ENCODE measurements at regions not wholly inside any gene's neighbourhood (a gene's known extent, or its start where the extent isn't known, plus 50 kb on each side); places are given as distances from the start of the nearest gene placed in this dataset.

DNA sequence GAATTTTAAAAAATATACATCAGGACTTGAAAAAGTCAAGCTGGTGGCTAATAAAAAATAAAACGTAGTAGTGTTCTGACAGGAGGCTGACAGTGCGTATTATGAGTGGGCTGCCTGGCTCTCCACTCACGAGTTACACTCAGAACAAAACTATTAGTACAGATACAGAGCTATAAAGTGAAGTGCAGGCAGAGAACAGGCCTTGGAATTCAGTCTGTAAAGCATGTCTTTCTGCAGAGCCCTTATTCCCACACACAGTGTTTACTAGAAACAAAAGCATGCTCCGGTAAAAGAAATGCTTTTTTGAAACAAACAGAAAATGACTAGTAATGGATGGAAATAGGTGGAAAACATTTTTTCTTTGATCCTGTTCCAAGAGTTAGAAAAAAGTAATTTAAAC lies 334.7 kb downstream of the DIRAS2 start:
- no peak for DNase-seq (ENCODE audit: low read depth)

DNA sequence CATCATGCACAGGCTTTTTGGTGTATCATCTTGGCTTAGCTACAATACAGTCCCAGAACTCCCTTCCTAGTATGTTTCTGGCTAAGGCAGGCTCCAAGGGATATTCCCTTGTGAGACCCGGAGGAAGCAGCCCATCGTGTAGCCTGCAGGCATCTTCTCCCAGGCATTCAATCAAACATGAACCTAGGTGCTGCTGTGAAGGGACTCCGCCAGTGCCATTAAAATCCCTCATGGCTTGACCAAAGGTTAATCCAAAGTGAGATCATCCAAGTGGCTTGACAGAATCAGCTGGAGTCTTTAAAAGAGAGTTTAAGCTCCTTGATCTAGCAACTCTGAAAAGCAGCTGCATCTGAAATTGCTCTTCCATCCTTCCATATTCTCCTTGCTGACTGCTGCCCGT lies 333.9 kb downstream of the DIRAS2 start:
- no peak for DNase-seq (ENCODE audit: low read depth)

DNA sequence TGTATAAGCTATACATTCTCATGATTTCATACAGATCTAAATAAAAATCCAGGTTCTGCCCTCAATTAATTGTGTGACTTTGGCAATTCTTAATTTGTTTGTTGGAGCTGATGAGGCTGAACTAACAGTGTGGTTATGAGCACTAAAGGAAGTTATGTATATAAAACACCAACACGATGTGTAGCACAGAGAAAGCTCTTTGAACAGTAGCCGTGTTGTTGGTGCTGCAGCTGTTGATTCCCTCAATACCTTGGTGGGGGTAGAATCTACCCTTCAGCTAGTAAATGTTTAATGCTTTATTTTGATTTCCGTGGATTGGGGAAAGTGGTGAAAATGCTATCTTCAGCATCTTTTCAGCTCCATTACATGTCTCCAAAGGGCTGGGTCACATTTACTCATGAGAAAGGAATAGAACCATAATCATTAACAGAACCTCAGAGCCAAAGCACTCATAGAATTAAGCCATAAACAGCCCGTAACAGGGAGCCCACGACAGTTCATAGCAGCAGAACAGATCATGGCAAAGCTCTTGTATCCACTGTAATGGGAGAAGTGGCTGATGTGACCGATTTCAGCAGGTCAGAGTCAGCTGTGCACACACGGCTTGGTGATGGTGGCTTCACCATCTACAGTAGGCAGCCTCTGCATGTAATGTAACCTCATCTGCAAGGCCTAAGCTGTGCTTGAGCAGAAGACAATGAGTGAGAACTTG lies 332.7 kb downstream of the DIRAS2 start:
- DNase-seq (ENCODE audit: low read depth) = no peak

DNA sequence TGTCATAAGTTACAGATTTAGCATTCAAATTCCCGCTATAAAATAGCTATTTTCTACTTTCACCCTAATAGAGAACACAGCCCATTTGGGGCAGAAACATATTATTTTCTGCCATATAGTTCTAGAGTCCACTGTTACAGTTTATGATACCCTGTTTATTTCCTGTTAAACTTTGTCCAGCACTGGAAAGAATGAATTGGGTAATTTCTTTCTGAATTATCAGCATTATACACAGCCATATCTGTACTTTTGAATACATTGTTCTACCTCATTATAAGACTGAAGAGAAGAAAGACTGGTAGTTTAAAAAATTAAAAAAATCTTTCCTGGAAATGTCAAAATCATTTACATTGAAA lies 332.1 kb downstream of the DIRAS2 start:
- no peak for DNase-seq (ENCODE audit: low read depth)

DNA sequence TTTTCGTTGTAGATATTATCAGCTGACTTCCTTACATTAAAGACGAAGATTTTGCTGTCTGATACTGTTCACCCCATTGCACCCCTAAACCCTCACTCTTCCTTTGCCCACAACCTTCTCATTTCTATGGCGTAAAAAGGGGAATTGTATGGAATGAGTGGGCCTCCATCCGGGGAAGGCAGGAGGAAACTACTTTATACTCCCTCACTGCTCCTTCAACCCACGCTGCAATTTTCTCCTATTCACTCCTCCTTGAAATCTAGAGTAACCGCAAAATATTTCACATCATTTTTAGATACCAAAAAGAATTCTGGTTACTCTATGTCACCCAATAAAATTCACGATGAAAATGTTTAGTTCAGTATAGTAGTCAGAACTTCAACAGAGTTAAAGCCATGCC lies 330.8 kb downstream of the DIRAS2 start:
- DNase-seq (ENCODE audit: low read depth) = no peak

DNA sequence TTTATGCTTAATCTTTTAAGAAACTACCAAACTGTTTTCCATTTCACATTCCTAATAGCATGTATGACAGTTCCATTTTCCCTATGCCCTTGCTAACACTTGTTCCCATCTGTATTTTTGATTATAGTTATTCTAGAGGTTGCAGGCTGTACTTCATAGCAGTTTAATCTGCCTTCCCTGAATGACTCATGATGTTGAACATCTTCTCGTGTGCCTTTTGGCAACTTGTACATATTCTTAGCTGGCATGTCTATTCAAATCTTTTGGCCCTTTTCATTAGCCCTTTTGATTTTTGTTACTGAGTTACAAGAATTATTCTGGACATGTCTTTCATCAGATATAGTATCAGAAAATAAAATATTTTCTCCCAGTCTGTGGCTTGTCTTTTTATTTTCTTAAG lies 320.3 kb downstream of the DIRAS2 start:
- DNase-seq (ENCODE audit: low read depth) = no peak

DNA sequence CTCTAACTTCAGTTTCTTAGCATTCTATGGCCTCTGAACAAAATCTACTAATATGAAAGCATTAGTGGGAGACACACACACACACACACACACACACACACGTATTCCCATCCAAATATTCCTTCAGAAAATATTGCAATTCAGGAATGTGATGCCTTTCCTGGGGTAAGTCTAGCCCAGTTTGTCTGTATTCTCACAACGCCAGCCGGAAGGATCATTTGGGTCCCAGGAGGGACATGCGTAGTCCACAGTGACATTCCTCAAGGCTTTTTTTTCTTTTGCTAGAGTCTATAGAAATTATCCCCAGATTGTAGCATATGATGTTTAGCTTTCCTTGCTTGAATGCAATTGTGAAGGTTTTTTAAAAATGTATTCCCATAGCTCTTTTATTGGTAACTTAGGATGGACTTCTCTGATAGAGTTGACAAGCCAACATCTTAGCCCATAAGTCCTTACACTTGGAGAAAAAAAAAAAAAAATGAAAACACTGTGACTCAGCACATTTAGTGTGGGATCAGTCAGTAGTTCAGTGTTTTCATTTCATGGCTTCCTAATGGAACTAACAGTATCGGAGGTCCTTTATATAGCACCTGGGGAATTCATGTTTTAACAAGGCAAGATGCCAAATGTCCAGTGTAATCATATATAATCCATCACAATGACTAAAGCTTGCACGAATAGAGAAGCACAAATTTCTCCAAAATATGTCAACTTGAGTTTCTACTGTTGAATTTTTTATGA lies 316.5 kb downstream of the DIRAS2 start:
- DNase-seq (ENCODE audit: low read depth) = no peak

DNA sequence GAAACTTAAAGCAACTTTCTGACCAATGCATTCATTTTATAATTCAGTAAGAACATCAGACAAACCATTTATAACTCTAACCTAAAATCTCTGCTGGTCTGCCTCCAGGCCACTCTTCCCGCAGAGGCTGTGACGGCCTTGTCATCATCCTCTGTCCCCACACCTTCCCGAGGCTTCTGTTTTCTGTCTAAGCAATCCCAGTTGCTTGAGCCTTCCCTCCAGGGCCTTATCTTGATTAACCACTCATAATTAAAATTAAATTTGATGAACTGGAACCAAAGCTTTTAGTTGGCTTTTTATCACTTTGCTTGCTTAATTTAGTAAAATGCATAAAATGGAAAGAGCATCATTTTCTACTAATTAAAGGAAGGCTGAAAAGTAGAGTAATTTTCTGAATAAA lies 312.4 kb downstream of the DIRAS2 start:
- DNase-seq (ENCODE audit: low read depth) = no peak

DNA sequence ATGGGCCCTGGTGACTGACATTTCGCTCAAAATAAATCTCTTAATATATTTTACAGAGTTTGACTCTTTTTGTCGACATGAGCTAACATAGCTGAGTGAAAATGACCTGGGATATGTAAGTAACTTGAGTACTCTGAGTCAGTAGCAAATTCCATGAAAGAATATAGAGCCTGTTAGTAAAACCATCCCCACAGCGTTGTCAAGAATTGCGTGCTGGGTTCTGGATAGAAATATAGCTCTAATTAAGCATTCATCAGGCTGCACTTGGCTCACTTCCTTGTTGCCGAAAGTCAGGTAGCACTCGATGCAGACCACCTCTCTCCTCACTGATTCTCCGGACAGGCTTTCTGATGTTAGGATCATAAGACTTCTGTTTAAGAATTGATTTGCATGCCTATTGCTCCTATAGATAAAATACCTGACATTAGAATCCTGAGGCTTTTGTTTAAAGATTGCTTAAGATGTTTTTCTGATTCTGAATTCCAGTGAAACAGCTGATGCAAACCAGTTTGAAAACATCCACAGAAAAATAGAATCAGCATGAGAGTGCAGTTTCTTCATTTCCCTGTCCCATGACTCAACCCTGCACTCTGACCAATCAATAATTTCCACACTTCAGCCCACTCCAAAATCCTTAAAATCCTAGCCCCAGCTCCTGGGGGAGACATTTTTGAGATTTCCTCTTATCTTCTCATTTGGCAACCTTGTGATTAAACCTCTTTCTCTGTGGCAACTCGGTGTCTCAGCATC lies 310.6 kb downstream of the DIRAS2 start:
- DNase-seq (ENCODE audit: low read depth) = no peak

DNA sequence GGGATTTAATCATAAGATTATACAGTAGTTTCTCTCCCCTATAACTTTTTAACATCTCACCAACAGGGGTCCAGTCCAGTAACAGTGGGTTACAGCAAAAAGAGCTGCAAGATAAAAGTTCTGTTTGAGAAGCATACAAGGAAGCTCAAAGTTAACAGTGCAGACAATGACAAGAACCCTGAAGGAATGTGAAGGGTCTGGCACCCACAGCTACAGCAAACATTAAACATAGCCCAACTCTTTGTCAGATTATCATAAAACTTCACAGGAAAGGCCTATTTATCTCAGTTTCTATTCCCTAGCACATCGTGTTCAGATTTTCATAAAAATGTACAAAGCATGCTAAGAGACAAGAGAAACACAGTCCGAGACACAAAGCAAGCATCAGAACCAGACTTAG lies 309.4 kb downstream of the DIRAS2 start:
- DNase-seq (ENCODE audit: low read depth) = no peak

DNA sequence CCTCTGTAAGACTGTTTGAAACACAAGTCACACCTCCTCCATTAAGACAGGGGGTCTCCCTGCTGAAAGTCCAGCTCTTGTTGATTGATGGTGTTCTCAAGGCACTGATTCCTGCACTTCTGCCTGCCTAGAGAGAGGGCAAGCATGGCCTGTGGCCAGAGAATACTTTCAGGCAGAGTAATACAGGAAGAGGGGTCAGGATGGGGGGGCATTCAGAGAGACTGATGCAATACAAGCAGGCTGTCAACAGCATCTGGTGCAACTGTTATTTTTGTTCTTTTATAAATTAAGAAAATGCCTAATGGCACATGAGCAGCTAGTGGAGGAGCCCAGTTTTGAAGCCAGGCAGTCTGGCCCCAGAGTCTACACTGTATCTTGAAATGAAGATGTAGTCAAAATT lies 302.2 kb downstream of the DIRAS2 start:
- DNase-seq (ENCODE audit: low read depth) = no peak

DNA sequence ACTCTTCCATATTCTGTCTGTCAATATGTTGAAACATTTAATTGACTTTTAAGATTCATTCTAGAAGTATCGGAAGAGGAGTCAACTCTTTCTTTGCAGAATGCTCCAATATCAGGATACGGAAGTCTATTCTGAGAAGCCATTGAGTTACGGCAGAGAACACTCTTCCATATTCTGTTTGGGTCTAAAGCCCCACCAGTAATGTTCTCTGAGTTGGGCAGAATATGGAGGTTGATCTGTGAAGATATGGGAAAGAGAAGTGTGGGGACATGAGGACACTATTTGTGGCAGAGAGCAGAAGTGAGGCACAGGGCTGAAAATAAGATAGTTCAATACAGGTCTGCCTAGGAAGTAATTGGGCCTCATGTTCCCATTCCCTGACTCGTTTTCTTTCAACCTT lies 300.0 kb downstream of the DIRAS2 start:
- no peak for DNase-seq (ENCODE audit: low read depth)

DNA sequence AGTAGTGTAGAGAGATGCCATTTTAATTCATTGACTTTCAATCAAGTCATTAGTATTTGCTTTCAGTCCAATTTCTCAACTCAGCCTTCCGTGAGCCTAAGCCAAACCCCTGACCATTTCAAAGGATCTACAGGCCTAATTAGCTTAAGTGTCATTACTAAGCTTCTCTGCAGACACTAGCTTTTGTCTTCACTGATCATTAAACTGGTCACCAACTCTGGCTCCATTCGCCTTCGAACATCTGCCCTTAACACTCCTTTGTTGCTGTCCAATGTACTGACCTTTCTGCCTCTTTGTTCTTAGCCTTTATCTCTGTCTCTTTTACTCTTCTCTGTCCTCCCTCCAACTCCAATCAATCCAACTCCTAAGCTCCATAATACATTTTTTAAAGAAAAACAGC lies 299.3 kb downstream of the DIRAS2 start:
- DNase-seq (ENCODE audit: low read depth) = no peak

DNA sequence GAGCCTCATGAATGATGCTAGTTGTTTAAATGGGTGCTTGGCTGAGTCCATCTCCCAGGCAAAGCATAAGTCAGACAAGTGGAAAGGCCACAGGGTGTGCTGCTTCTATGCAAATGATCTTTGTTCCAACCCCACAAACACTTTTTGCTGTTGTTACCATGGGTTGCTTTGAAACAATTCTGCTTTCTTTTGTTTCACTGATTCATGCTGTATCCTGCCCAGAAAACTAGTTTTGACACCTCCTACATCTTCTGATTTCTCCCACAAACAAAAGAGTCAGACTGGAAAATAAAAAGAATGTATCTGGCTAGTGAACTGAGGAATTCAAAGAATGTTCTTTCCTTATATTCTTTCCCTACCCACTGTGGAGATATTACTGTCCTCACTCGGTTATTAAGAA lies 298.6 kb downstream of the DIRAS2 start:
- no peak for DNase-seq (ENCODE audit: low read depth)

DNA sequence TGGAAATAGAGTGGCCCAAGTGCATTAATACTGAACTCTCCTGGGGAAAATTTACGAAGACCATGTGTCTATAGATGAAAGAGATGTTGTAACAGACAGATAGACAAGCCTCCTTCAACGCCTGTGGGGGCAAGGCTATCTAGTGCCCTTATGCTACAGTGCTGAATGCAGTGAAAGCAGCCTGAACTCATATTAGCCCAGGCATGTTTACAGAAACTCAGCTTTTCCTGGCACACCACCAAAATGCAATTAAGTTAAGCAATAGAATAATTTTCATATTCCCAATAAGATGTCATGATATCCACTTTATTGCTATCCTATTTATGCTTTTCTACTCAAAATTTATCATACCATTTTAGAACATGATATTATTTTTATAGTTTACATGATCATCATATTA lies 277.0 kb downstream of the DIRAS2 start:
- DNase-seq (ENCODE audit: low read depth) = no peak

DNA sequence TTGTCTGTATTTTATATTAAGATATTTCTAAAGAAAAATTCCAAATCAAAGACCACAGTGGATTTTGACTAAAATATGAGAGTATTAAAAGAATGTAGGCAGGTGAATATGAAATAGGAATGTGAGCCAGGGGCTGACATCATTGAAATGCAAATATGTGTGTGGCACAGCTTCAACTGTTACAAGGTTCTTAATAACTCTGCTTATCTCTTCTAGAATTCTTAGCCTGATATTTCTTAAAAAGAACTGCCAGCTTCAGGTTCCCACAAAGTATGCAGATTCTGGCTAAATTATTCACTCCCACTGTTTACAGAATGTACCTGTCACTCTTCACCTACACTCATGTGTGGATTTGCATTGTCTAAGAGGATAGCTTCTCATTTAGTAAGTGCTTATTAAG lies 274.4 kb downstream of the DIRAS2 start:
- DNase-seq (ENCODE audit: low read depth) = no peak

DNA sequence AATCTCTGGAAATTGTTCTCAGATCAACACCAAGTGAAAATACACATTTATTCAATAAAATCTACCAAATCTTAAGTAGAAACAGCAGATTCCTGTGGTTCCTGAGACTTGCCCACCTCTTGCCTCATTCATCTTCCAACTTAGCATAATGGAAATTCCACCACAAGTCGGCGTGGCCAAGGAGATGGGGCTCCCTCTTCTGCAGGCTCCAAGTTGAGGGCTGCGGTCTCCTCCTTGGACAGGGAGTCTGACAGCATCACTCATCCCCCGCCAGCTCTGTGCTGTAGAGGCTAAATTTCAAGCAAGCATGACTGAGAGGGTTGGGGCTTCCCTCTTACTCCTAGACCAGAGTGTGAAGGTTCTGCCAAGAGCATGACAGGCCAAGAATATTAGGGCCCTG lies 273.7 kb downstream of the DIRAS2 start:
- no peak for DNase-seq (ENCODE audit: low read depth)

DNA sequence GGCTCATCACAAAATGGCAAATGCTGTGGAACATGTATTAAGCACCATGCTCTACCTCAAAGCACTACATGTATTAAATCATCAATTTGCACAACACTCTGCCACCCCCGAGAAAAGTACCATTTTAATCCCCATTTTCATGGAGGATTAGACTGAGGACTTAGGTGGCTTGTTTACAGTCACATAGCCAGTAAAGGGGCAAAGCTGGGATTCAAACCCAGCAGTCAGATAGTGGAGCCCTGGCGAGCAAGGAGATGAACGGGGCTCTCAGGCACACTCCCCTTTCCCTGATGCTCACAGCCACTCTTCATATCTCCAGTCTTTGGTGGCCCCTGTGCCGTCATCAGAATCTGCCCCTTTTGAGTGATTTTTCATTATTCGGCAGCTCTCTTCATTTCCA lies 262.9 kb downstream of the DIRAS2 start:
- DNase-seq (ENCODE audit: low read depth) = no peak

DNA sequence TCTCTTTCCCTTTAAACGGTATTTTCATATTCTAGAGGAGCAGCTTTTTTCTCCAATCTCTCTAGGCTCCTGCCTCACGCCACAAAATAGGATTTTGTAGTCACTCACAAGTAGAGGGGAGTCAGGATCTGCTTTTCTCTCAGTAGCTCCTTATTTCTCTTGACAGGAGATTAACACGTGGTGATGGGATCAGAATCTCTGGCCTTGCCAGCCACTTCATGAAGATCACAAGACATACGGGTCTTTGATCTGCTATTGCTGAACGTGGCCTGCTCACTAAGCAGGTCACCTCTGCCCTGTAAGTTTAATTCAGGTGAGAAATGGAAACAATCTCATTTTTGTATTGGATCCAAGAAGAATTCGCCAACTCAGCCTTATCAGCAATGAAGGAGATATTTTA lies 257.5 kb downstream of the DIRAS2 start:
- DNase-seq (ENCODE audit: low read depth) = no peak

DNA sequence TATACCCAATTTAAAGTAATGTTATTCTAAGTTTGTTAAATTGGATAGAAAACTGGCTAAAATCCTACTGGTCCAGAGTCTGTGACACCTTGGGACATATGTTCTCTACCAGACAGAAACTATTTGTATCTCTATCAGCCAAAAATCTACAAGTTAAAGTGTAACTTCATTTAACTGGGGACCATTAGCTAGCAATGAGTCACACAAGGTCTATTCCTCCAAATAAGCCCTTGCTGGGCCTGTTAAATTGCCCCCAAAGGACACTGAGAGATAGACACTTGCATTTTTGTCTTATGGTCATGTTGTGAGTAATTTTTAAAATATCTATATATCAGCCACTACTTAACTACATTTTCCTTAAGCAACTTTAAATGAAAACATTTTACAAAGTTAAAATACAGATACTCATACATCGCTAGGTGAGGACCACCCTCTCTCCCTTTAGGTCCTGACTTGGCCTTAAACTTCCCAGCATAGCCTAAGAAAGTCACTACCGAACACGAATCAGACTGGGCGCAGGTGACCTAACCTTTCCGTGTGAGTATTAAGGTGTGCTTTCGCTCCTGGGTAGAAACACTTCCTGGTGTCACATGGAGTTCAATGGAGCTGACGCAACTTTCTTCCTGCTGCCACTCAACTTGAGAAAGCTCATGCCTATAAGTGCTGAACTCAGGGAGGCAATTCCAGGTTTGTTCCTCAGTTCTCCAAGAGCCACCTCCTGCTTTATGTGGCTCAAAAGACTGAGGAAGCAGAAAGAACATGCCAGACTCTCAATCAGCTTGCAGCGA lies 249.1 kb downstream of the DIRAS2 start:
- no peak for DNase-seq (ENCODE audit: low read depth)

DNA sequence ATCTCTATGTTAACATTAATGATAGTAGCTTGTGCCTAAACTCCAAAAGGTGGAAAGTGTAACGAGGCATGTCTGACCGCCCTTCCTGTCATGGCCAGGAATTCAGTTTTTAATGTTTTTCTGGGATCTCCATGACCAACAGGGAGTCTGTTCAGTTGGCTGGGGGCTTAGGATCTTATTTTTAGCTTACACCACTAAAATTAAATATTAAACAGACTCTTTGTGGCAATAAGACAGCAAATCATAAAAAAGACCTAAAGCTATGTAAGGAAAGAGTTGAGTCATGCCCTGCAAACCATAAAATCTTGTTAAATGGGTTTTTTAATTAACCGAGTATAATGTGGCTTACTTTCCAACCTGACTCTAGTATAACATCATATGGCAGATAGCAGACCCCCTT lies 247.8 kb downstream of the DIRAS2 start:
- DNase-seq (ENCODE audit: low read depth) = no peak

DNA sequence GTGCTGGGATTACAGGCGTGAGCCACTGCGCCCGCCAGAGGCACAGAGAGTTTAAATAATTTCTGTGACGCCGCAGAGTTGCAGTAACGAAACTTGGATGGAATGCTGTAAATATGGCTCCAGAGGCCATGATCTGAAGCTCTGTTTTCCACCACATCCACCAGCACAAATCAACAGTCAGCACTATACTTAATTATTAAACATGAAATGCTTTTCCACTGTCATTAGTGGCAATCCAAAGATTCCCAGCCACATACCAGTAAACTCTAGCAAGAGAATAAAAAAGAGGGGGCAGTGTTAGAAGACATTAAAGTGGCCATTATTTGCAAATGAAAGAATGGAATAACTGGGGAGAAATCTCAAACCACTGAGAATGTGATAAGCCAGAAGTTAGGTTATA lies 242.5 kb downstream of the DIRAS2 start:
- DNase-seq (ENCODE audit: low read depth) = no peak

DNA sequence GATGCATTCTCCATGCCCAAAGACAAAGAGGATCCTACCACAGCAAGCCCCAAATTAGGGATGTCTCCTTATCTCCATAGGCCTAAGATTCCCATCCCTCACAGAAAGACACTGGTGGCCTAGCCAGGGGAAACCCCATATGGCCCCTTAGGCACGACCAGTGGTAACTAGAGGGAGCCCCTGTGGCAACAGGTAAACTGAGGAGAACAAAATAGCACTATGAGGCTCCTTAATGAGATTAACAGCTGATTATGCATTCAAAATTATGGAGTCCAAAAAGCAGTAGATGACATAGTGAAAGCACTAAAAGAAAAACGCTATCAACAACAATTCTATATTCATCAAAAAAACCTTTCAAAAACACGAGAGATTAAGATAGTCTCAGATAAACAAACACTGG lies 234.0 kb downstream of the DIRAS2 start:
- no peak for DNase-seq (ENCODE audit: low read depth)

All from activated T-helper 1 cell treated with Interleukin-2 at 50 U/mL for 16 hours (primary cell).